ENCODE measurements at regions not wholly inside any gene's neighbourhood (a gene's known extent, or its start where the extent isn't known, plus 50 kb on each side); places are given as distances from the start of the nearest gene placed in this dataset.

GRCh38 chr5:24805230-24805629 is 160.5 kb upstream of the CDH10 start:
- DNase-seq: no peak

GRCh38 chr5:24804221-24804681 is 159.5 kb upstream of the CDH10 start:
- no peak for DNase-seq

GRCh38 chr5:24791326-24791725 is 146.5 kb upstream of the CDH10 start:
- DNase-seq: no peak

GRCh38 chr5:24789611-24790351 is 145.0 kb upstream of the CDH10 start:
- DNase-seq: no peak

GRCh38 chr5:24788829-24789514 is 144.2 kb upstream of the CDH10 start:
- no peak for DNase-seq

GRCh38 chr5:24786108-24786507 is 141.3 kb upstream of the CDH10 start:
- no peak for DNase-seq

- no peak for DNase-seq
Observed at GRCh38 chr5:24783596-24783995, 138.8 kb upstream of the CDH10 start.

- DNase-seq: no peak
Observed at GRCh38 chr5:24777392-24777791, 132.6 kb upstream of the CDH10 start.

- DNase-seq: no peak
Observed at GRCh38 chr5:24773261-24773660, 128.5 kb upstream of the CDH10 start.

- no peak for DNase-seq
Observed at GRCh38 chr5:24767086-24767485, 122.3 kb upstream of the CDH10 start.

GRCh38 chr5:24765219-24765618 is 120.4 kb upstream of the CDH10 start:
- no peak for DNase-seq

- no peak for DNase-seq
Observed at GRCh38 chr5:24750355-24750754, 105.6 kb upstream of the CDH10 start.

GRCh38 chr5:24749701-24750100 is 104.9 kb upstream of the CDH10 start:
- DNase-seq: no peak

- no peak for DNase-seq
Observed at GRCh38 chr5:24747327-24747726, 102.5 kb upstream of the CDH10 start.

GRCh38 chr5:24742334-24742733 is 97.6 kb upstream of the CDH10 start:
- DNase-seq: no peak

- DNase-seq: no peak
Observed at GRCh38 chr5:24737163-24737562, 92.4 kb upstream of the CDH10 start.

- no peak for DNase-seq
Observed at GRCh38 chr5:24735284-24735683, 90.5 kb upstream of the CDH10 start.

- no peak for DNase-seq
Observed at GRCh38 chr5:24732184-24732583, 87.4 kb upstream of the CDH10 start.

GRCh38 chr5:24720743-24721142 is 76.0 kb upstream of the CDH10 start:
- no peak for DNase-seq

GRCh38 chr5:24714746-24715145 is 70.0 kb upstream of the CDH10 start:
- no peak for DNase-seq

GRCh38 chr5:24712947-24713346 is 68.2 kb upstream of the CDH10 start:
- DNase-seq: no peak

GRCh38 chr5:24712047-24712446 is 67.3 kb upstream of the CDH10 start:
- DNase-seq: no peak

- peak; percentile 0 for DNase-seq
Observed at GRCh38 chr5:24703934-24704333, 59.2 kb upstream of the CDH10 start.

Measured in NCI-H2227 treated with DMSO at 0.1 percent for 48 hours (cell line).